ENCODE measurements at regions not wholly inside any gene's neighbourhood (a gene's known extent, or its start where the extent isn't known, plus 50 kb on each side); places are given as distances from the start of the nearest gene placed in this dataset.

GRCh38 chr21:16022921-16023320 lies 293.1 kb downstream of the USP25 start:
- H3K9me3 ChIP-seq: no peaks in the 10 kb centered on the region
- 76 to 88% methylated on average over 3 of the region's 3 CpGs for WGBS, 2 donors
- no peaks in the 10 kb centered on the region for H3K36me3 ChIP-seq
- no peak overlapping the region for H3K27ac ChIP-seq
- H3K4me3 ChIP-seq: no peak overlapping the region
- no peak for TF ChIP-seq EP300 (IDR thresholded peaks at IDR 0.05)
- H3K27me3 ChIP-seq: no peaks in the 10 kb centered on the region
- H3K4me1 ChIP-seq: no peaks in the 10 kb centered on the region
- no peak for DNase-seq (ENCODE audit: low spot score in 2 of 2)

GRCh38 chr21:16028142-16028541 lies 298.4 kb downstream of the USP25 start:
- Histone ChIP-seq H3K27me3 (no peaks in the 10 kb centered on the region), H3K4me3 (no peak overlapping the region), H3K36me3 (no peaks in the 10 kb centered on the region), H3K4me1 (no peaks in the 10 kb centered on the region), H3K27ac (no peak overlapping the region), H3K9me3 (no peaks in the 10 kb centered on the region)
- WGBS, 2 donors: 78 to 83% methylated on average over 2 of the region's 2 CpGs
- no peak for DNase-seq (ENCODE audit: low spot score in 2 of 2)
- TF ChIP-seq EP300 (IDR thresholded peaks at IDR 0.05): no peak
- TF ChIP-seq CTCF (IDR thresholded peaks at IDR 0.05): no peak
- no peak for TF ChIP-seq POLR2A (IDR thresholded peaks at IDR 0.05)

- no peaks in the 10 kb centered on the region for H3K9me3 ChIP-seq
- no peaks in the 10 kb centered on the region for H3K4me1 ChIP-seq
- no peaks in the 10 kb centered on the region for H3K27me3 ChIP-seq
- 71 to 72% methylated on average over 2 of the region's 2 CpGs for WGBS, 2 donors
- DNase-seq (ENCODE audit: low spot score in 2 of 2): no peak
- H3K4me3 ChIP-seq: no peak overlapping the region
- H3K27ac ChIP-seq: no peak overlapping the region
- TF ChIP-seq CTCF (IDR thresholded peaks at IDR 0.05) (no peak), EP300 (IDR thresholded peaks at IDR 0.05) (no peak), POLR2A (IDR thresholded peaks at IDR 0.05) (no peak)
- no peaks in the 10 kb centered on the region for H3K36me3 ChIP-seq
Observed at GRCh38 chr21:16028941-16029464, 299.2 kb downstream of the USP25 start.

- TF ChIP-seq CTCF (IDR thresholded peaks at IDR 0.05) (no peak), POLR2A (IDR thresholded peaks at IDR 0.05) (no peak), EP300 (IDR thresholded peaks at IDR 0.05) (no peak)
- no peak for DNase-seq (ENCODE audit: low spot score in 2 of 2)
- WGBS, 2 donors: 87 to 94% methylated on average over 4 of the region's 4 CpGs
Observed at GRCh38 chr21:16033193-16033592, 303.4 kb downstream of the USP25 start.

GRCh38 chr21:16034446-16035190 lies 304.8 kb downstream of the USP25 start:
- H3K27ac ChIP-seq: no peak overlapping the region
- no peak for DNase-seq (ENCODE audit: low spot score in 2 of 2)
- WGBS, 2 donors: 0 to 34% methylated on average over 1 of the region's 1 CpG
- no peaks in the 10 kb centered on the region for H3K27me3 ChIP-seq
- TF ChIP-seq EP300 (IDR thresholded peaks at IDR 0.05) (no peak), POLR2A (IDR thresholded peaks at IDR 0.05) (no peak), CTCF (IDR thresholded peaks at IDR 0.05) (no peak)
- no peaks in the 10 kb centered on the region for H3K9me3 ChIP-seq
- peaks cover 0 to 2% (median 0%) of the 10 kb centered on the region in 4 donors for H3K4me1 ChIP-seq
- no peak overlapping the region for H3K4me3 ChIP-seq
- no peaks in the 10 kb centered on the region for H3K36me3 ChIP-seq

More at GRCh38 chr21:16033193-16033592, 303.4 kb downstream of the USP25 start:
- Histone ChIP-seq H3K27ac (no peak overlapping the region), H3K27me3 (no peaks in the 10 kb centered on the region), H3K9me3 (no peaks in the 10 kb centered on the region), H3K36me3 (no peaks in the 10 kb centered on the region), H3K4me1 (peaks cover 0 to 2% (median 0%) of the 10 kb centered on the region in 4 donors), H3K4me3 (no peak overlapping the region)
